Heart left ventricle (tissue), 16 donors: ENCODE measurements at regions not wholly inside any gene's neighbourhood (a gene's known extent, or its start where the extent isn't known, plus 50 kb on each side); places are given as distances from the start of the nearest gene placed in this dataset.

Source experiments
- ATAC-seq, 4 donors: fragments of 200-7000 bp; cut with Tn5 transposase; one replicate each; pipeline ENCODE4 v1.9.1; 2020 to 2022; ENCODE audit warnings: moderate library complexity in 4 of 4, mild to moderate bottlenecking in 3 of 4, moderate number of reproducible peaks in 1 of 4
- DNase-seq, 5 donors: peaks; one replicate each; pipeline ENCODE4 v3.0.0-alpha.2; 2020
- H3K27ac ChIP-seq, 12 donors: fragments of 200-600 bp; sonication (generic) in 4 of 12; one replicate each; pipeline versions ENCODE4 v1.5.0 to v1.8.0; 2016 to 2022; ENCODE audit warnings: mild to moderate bottlenecking in 2 of 12
- H3K27me3 ChIP-seq, 9 donors: fragments of 200-600 bp; sonication (generic) in 2 of 9; one replicate each; pipeline versions ENCODE4 v1.5.1 to v1.8.0; 2016 to 2022; ENCODE audit warnings: mild to moderate bottlenecking in 3 of 9
- H3K36me3 ChIP-seq, 9 donors: fragments of 200-600 bp; sonication (generic) in 2 of 9; one replicate each; pipeline versions ENCODE4 v1.5.0 to v1.8.0; 2018 to 2022; ENCODE audit warnings: mild to moderate bottlenecking in 2 of 9
- H3K4me1 ChIP-seq, 12 donors: fragments of 200-600 bp; sonication (generic) in 4 of 12; one replicate each; pipeline versions ENCODE4 v1.5.0 to v1.8.0; 2016 to 2022; ENCODE audit warnings: mild to moderate bottlenecking in 3 of 12
- H3K4me3 ChIP-seq, 12 donors: fragments of 200-600 bp; sonication (generic) in 4 of 12; one replicate each; pipeline versions ENCODE4 v1.5.0 to v1.8.0; 2017 to 2022; ENCODE audit warnings: mild to moderate bottlenecking in 9 of 12, moderate library complexity in 4 of 12
- H3K9me3 ChIP-seq, 12 donors: fragments of 200-600 bp; sonication (generic) in 4 of 12; one replicate each; pipeline versions ENCODE4 v1.5.0 to v1.8.0; 2016 to 2022; ENCODE audit warnings: mild to moderate bottlenecking in 1 of 12
- POLR2A ChIP-seq, 2 donors: fragments of 450-650 bp; IDR thresholded peaks; one replicate each; pipeline ENCODE4 v1.6.1; 2017; ENCODE audit warnings: antibody characterized with exemption in 2 of 2, mild to moderate bottlenecking in 2 of 2, moderate library complexity in 2 of 2
- WGBS, 4 donors: extraction: QIAGEN DNeasy Blood & Tissue Kit in 2 of 4; methylation state at CpG; one replicate each; pipeline versions ENCODE4 v1.1.5 to v1.1.7; 2013 to 2018; 5-methylcytosine and 5-hydroxymethylcytosine counted together
- intact Hi-C, 10 donors: fragments of 100-400 bp; cut with DNase I; formaldehyde crosslinking; loops; one replicate each; pipeline versions ENCODE4 v1.11.1 to v1.14.2; 2022
- TF ChIP-seq, protein P1 (sequence below), 12 donors: fragments of 200-600 bp; sonication (generic) in 4 of 12; IDR thresholded peaks; one replicate each; pipeline versions ENCODE4 v1.5.0 to v1.8.0; 2018 to 2022; ENCODE audit warnings: antibody characterized with exemption in 12 of 12, mild to moderate bottlenecking in 5 of 12
- donor health status: ischemic (EF 13 %, LVEDD 7.1; RV severe dilation, severe dysfunction).
- donor health status: healthy with polysubstance abuse.
- donor health status: DM: no; HTN: yes; CAD: no.
- donor health status: DM: no; HTN: no; CAD: no.
- donor health status: ischemic (EF 25% LVEDD 6.9; RV normal size, moderate dysfunction).
- donor health status: ischemic (EF 25% LVEDD 5.7; RV mildly dilated, moderate dysfunction).
- donor health status: healthy.
- donor health status: DM: yes; HTN: yes; CAD: no.
- donor health status: ischemic (EF 35%, LVEDD 5.7; RV mildly dilated, moderate dysfunction).
- donor health status: nonischemic (EF 11% LVEDD 7.7; RV severe dilation, severe dysfunction).
- donor health status: DM: yes; HTN: yes; CAD: no.
- donor health status: PGD.
- donor health status: ischemic (EF 29% LVEDD 5.4; RV normal size, mild dysfunction).
- donor health status: nonischemic (EF 23%, LVEDD 6.1; RV moderate dilation, normal function).

DNA sequence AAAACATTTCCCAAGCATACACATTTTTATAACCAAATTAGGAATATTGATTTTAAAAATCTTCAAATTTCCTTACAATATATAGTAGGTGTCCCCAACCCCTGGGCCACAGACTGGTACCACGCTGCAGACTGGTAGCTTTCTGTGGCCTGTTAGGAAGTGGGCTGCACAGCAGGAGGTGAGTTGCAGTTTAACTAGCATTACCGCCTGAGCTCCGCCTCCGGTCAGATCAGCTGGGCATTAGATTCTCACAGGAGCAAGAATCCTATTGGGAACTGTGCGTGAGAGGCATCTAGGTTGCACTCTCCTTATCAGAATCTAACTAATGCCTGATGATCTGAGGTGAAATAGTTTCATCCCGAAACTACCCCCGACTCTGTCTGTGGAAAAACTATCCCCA is 62.1 kb downstream of the ZWINT start:
- no peaks in the 10 kb centered on the region for H3K27me3 ChIP-seq
- TF ChIP-seq, protein P1, sequence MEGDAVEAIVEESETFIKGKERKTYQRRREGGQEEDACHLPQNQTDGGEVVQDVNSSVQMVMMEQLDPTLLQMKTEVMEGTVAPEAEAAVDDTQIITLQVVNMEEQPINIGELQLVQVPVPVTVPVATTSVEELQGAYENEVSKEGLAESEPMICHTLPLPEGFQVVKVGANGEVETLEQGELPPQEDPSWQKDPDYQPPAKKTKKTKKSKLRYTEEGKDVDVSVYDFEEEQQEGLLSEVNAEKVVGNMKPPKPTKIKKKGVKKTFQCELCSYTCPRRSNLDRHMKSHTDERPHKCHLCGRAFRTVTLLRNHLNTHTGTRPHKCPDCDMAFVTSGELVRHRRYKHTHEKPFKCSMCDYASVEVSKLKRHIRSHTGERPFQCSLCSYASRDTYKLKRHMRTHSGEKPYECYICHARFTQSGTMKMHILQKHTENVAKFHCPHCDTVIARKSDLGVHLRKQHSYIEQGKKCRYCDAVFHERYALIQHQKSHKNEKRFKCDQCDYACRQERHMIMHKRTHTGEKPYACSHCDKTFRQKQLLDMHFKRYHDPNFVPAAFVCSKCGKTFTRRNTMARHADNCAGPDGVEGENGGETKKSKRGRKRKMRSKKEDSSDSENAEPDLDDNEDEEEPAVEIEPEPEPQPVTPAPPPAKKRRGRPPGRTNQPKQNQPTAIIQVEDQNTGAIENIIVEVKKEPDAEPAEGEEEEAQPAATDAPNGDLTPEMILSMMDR (IDR thresholded peaks at IDR 0.05) = no peak
- TF ChIP-seq POLR2A (IDR thresholded peaks at IDR 0.05) = no peak
- no peaks in the 10 kb centered on the region for H3K36me3 ChIP-seq
- intact Hi-C loops = no loop called here
- DNase-seq (no peak), ATAC-seq (no peak)
- no peaks in the 10 kb centered on the region for H3K9me3 ChIP-seq
- H3K4me3 ChIP-seq = no peak overlapping the region
- 80 to 89% (median 85%) methylated on average over 7 of the region's 7 CpGs for WGBS, 4 donors
- H3K27ac ChIP-seq = no peak overlapping the region
- H3K4me1 ChIP-seq = no peaks in the 10 kb centered on the region

DNA sequence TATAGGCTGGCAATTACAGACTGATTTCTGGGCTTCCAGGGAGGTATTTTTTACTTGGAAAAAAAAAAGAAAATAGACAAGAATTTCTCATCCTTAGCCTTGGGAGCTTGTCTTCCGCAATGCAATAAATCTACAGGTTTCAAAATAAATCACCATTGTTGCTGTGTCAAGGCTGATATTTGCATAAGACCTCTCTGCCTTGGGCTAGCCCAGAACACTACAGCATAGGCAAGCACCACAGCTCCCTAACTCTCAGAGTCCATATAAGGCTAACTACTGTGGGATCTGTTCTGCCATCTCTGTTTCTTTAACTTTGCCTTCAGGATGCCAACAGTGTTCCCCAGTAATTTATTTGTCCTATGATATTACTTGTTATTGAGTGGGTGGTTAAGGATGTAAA is 64.4 kb downstream of the ZWINT start:
- Histone ChIP-seq H3K4me3 (no peak overlapping the region), H3K4me1 (no peaks in the 10 kb centered on the region), H3K9me3 (peaks cover 0 to 13% (median 4%) of the 10 kb centered on the region in 12 donors), H3K27ac (no peak overlapping the region), H3K27me3 (no peaks in the 10 kb centered on the region), H3K36me3 (no peaks in the 10 kb centered on the region)
- 87 to 97% (median 88%) methylated on average over 1 of the region's 1 CpG for WGBS, 4 donors
- no peak for DNase-seq
- ATAC-seq = no peak
- no peak for TF ChIP-seq POLR2A (IDR thresholded peaks at IDR 0.05)
- TF ChIP-seq, protein P1 (IDR thresholded peaks at IDR 0.05) = no peak
- intact Hi-C loops = no loop called here

DNA sequence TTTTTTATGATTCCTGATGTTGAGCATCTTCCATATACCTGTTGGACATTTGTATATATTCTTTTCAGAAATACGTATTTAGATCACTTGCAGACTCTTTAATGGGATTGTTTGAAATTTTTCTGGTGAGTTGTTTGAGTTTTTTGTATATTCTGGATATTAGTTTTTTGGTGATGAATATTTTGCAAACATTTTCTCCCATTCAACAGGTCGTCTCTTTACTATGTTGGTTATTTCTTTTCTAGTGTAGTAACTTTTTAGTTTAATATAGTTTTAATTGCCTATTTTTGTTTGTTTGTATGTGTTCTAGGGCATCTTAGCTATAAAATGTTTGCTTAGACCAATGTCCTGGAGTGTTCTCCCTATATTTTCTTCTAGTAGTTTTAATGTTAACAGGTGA is 72.7 kb downstream of the ZWINT start:
- intact Hi-C loops = no loop called here
- Histone ChIP-seq H3K4me1 (no peaks in the 10 kb centered on the region), H3K4me3 (no peak overlapping the region), H3K36me3 (no peaks in the 10 kb centered on the region), H3K27ac (no peak overlapping the region), H3K27me3 (no peaks in the 10 kb centered on the region), H3K9me3 (peaks cover 0 to 18% (median 5%) of the 10 kb centered on the region in 12 donors)
- DNase-seq (no peak), ATAC-seq (no peak)
- 48 to 65% (median 60%) methylated on average over 2 of the region's 2 CpGs for WGBS, 4 donors
- no peak for TF ChIP-seq POLR2A (IDR thresholded peaks at IDR 0.05)
- TF ChIP-seq, protein P1 (IDR thresholded peaks at IDR 0.05) = no peak

GRCh38 chr10:56286096-56286495 is 75.0 kb downstream of the ZWINT start:
- Histone ChIP-seq H3K27me3 (no peaks in the 10 kb centered on the region), H3K4me1 (no peaks in the 10 kb centered on the region), H3K9me3 (peaks cover 0 to under 1% (median 0%) of the 10 kb centered on the region in 12 donors), H3K36me3 (no peaks in the 10 kb centered on the region), H3K4me3 (no peak overlapping the region), H3K27ac (no peak overlapping the region)
- intact Hi-C loops = no loop called here
- no peak for DNase-seq
- ATAC-seq = no peak
- TF ChIP-seq, protein P1 (IDR thresholded peaks at IDR 0.05) = no peak
- no peak for TF ChIP-seq POLR2A (IDR thresholded peaks at IDR 0.05)
